GM23338 (cell line): ENCODE measurements at regions not wholly inside any gene's neighbourhood (a gene's known extent, or its start where the extent isn't known, plus 50 kb on each side); places are given as distances from the start of the nearest gene placed in this dataset.

Source experiments
- ATAC-seq: fragments of 200-7000 bp; cut with Tn5 transposase; 3 replicates; pipeline ENCODE4 v1.9.1; 2020
- DNase-seq: peaks from one replicate; pipeline ENCODE4 v3.0.0-alpha.2; 2015; ENCODE audit warnings: low spot score
- H2AFZ ChIP-seq: fragments of 200-600 bp; sonication (generic); 2 replicates; pipeline ENCODE4 v1.8.0; 2016; ENCODE audit warnings: antibody characterized with exemption, mild to moderate bottlenecking, moderate library complexity
- H3F3A ChIP-seq: fragments of 200-600 bp; sonication (generic); replicated peaks from 2 replicates; pipeline ENCODE4 v1.8.0; 2017; ENCODE audit warnings: antibody characterized with exemption, mixed run types, low read depth
- H3K27ac ChIP-seq: fragments of 200-600 bp; sonication (generic); 2 replicates; pipeline ENCODE4 v1.6.1; 2016; ENCODE audit warnings: low read depth
- H3K27me3 ChIP-seq: fragments of 200-600 bp; sonication (generic); 2 replicates; pipeline ENCODE4 v1.8.0; 2016; ENCODE audit warnings: mild to moderate bottlenecking, mixed run types, moderate library complexity; ENCODE audit not compliant: insufficient read depth
- H3K36me3 ChIP-seq: fragments of 200-600 bp; sonication (generic); 2 replicates; pipeline ENCODE4 v1.8.0; 2016; ENCODE audit warnings: mild to moderate bottlenecking; ENCODE audit not compliant: insufficient read depth
- H3K4me1 ChIP-seq: fragments of 200-600 bp; sonication (generic); 2 replicates; pipeline ENCODE4 v1.8.0; 2016; ENCODE audit warnings: mild to moderate bottlenecking, moderate library complexity; ENCODE audit not compliant: insufficient read depth
- H3K4me2 ChIP-seq: fragments of 200-600 bp; sonication (generic); 2 replicates; pipeline ENCODE4 v1.7.1; 2017; ENCODE audit warnings: mixed run types
- H3K4me3 ChIP-seq: fragments of 200-600 bp; sonication (generic); 2 replicates; pipeline ENCODE4 v1.6.1; 2016; ENCODE audit warnings: mixed run types
- H3K79me2 ChIP-seq: fragments of 200-600 bp; sonication (generic); replicated peaks from 2 replicates; pipeline ENCODE4 v1.8.0; 2017; ENCODE audit warnings: mild to moderate bottlenecking; ENCODE audit not compliant: insufficient read depth
- H3K9me2 ChIP-seq: fragments of 200-600 bp; sonication (generic); 2 replicates; pipeline ENCODE4 v1.8.0; 2017; ENCODE audit not compliant: insufficient read depth
- H4K20me1 ChIP-seq: fragments of 200-600 bp; sonication (generic); replicated peaks from 2 replicates; pipeline ENCODE4 v1.8.0; 2017; ENCODE audit warnings: mild to moderate bottlenecking; ENCODE audit not compliant: insufficient read depth
- H3K27ac Mint-ChIP-seq: 2 replicates; pipeline ENCODE4 v1.8.0; 2020; ENCODE audit warnings: inconsistent platforms, mild to moderate bottlenecking, moderate library complexity, mixed read lengths
- H3K27me3 Mint-ChIP-seq: 3 replicates; pipeline ENCODE4 v1.8.0; 2022; ENCODE audit warnings: low read depth, mild to moderate bottlenecking, moderate library complexity, mixed read lengths, inconsistent platforms; ENCODE audit not compliant: insufficient read depth, poor library complexity
- H3K36me3 Mint-ChIP-seq: 3 replicates; pipeline ENCODE4 v1.8.0; 2021; ENCODE audit warnings: low read depth, mild to moderate bottlenecking, inconsistent platforms, moderate library complexity, mixed read lengths
- H3K4me1 Mint-ChIP-seq: 3 replicates; pipeline ENCODE4 v1.8.0; 2020; ENCODE audit warnings: mild to moderate bottlenecking, inconsistent platforms, mixed read lengths
- H3K4me3 Mint-ChIP-seq: 3 replicates; pipeline ENCODE4 v1.8.0; 2021; ENCODE audit warnings: moderate library complexity, mild to moderate bottlenecking, inconsistent platforms, mixed read lengths
- H3K9me3 Mint-ChIP-seq: 3 replicates; pipeline ENCODE4 v1.8.0; 2020; ENCODE audit warnings: moderate library complexity, mild to moderate bottlenecking, inconsistent platforms, mixed read lengths
- CREB1 ChIP-seq: fragments of 250-450 bp; sonication (Bioruptor Pico); IDR thresholded peaks from 2 replicates; pipeline ENCODE4 v1.5.0; 2020; ENCODE audit warnings: low read depth, mild to moderate bottlenecking, moderate library complexity
- EZH2 ChIP-seq: fragments of 200-600 bp; sonication (generic); IDR thresholded peaks from one replicate; pipeline ENCODE4 v1.8.0; 2017; ENCODE audit warnings: antibody characterized with exemption, mild to moderate bottlenecking, low read depth; ENCODE audit not compliant: unreplicated experiment
- EZH2phosphoT487 ChIP-seq: fragments of 200-600 bp; sonication (generic); IDR thresholded peaks from one replicate; pipeline ENCODE4 v1.8.1; 2018; ENCODE audit warnings: antibody characterized with exemption; ENCODE audit not compliant: unreplicated experiment
- JUNB ChIP-seq: IDR thresholded peaks from one replicate; pipeline ENCODE4 v1.6.1; 2016; ENCODE audit warnings: antibody characterized with exemption; ENCODE audit not compliant: unreplicated experiment
- NANOG ChIP-seq: IDR thresholded peaks from 2 replicates; pipeline ENCODE4 v1.6.1; 2016; ENCODE audit warnings: antibody characterized with exemption, borderline replicate concordance
- POLR2AphosphoS5 ChIP-seq: IDR thresholded peaks from 2 replicates; pipeline ENCODE4 v1.6.1; 2016; ENCODE audit warnings: antibody characterized with exemption, low read depth
- STAT1 ChIP-seq: IDR thresholded peaks from one replicate; pipeline ENCODE4 v1.6.1; 2016; ENCODE audit warnings: antibody characterized with exemption; ENCODE audit not compliant: unreplicated experiment
- ZNF114 ChIP-seq: fragments of 250-450 bp; sonication (Bioruptor Pico); IDR thresholded peaks from 2 replicates; pipeline ENCODE4 v1.5.0; 2020; ENCODE audit warnings: mild to moderate bottlenecking, moderate library complexity
- ZNF331 ChIP-seq: fragments of 250-450 bp; sonication (Bioruptor Pico); IDR thresholded peaks from 2 replicates; pipeline ENCODE4 v1.5.0; 2020; ENCODE audit warnings: low read depth, mild to moderate bottlenecking, moderate library complexity
- TF ChIP-seq, protein P1 (sequence below), 2 experiments: fragments of 200-600 bp in 1 of 2; sonication (generic) in 1 of 2; conservative IDR thresholded peaks; 2 replicates each; pipeline versions ENCODE4 v1.5.1 to v1.6.1; 2016 to 2017; ENCODE audit warnings: antibody characterized with exemption in 2 of 2, low read depth in 2 of 2, mild to moderate bottlenecking in 2 of 2, moderate library complexity in 1 of 2
- TF ChIP-seq, protein P2 (sequence below): fragments of 250-450 bp; sonication (Bioruptor Pico); IDR thresholded peaks from 2 replicates; pipeline ENCODE4 v1.5.0; 2020; ENCODE audit warnings: mild to moderate bottlenecking, moderate library complexity
- TF ChIP-seq, protein P3 (sequence below): IDR thresholded peaks from 2 replicates; pipeline ENCODE4 v1.6.1; 2016; ENCODE audit warnings: antibody characterized with exemption
- TF ChIP-seq, protein P4 (sequence below): IDR thresholded peaks from one replicate; pipeline ENCODE4 v1.6.1; 2018; ENCODE audit warnings: antibody characterized with exemption; ENCODE audit not compliant: unreplicated experiment

DNA sequence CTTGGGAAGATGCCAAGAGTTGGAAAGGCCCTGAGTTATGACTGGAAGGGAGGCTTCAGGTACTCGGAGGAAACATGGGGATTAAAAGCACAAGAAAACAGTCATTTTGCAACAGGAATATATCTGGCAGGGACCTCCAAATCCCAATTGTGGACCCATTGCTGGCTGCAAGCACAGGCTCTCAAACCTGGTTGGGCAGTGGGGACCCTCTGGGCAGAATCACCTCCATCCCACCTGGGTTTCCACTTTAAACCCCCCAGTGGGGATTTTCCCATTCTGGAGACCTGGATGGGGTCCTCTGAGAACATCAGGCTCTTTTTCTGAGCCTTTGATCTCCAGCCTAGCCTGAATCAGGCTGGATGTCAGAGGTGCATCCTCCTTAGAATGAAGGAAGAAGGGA lies 177.8 kb downstream of the ASMT start:
- H3K27me3 Mint-ChIP-seq = peaks cover 4% of the 10 kb centered on the region
- DNase-seq = no peak
- no peaks in the 10 kb centered on the region for H3K36me3 ChIP-seq
- H3K79me2 ChIP-seq = no peaks in the 10 kb centered on the region
- no peak overlapping the region for H3K27ac ChIP-seq
- H4K20me1 ChIP-seq = no peaks in the 10 kb centered on the region
- H3K4me3 Mint-ChIP-seq = no peak overlapping the region
- H2AFZ ChIP-seq = no peak overlapping the region
- no peak for TF ChIP-seq STAT1
- TF ChIP-seq, protein P1, sequence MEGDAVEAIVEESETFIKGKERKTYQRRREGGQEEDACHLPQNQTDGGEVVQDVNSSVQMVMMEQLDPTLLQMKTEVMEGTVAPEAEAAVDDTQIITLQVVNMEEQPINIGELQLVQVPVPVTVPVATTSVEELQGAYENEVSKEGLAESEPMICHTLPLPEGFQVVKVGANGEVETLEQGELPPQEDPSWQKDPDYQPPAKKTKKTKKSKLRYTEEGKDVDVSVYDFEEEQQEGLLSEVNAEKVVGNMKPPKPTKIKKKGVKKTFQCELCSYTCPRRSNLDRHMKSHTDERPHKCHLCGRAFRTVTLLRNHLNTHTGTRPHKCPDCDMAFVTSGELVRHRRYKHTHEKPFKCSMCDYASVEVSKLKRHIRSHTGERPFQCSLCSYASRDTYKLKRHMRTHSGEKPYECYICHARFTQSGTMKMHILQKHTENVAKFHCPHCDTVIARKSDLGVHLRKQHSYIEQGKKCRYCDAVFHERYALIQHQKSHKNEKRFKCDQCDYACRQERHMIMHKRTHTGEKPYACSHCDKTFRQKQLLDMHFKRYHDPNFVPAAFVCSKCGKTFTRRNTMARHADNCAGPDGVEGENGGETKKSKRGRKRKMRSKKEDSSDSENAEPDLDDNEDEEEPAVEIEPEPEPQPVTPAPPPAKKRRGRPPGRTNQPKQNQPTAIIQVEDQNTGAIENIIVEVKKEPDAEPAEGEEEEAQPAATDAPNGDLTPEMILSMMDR (conservative IDR thresholded peaks at IDR 0.05; ENCODE audit: low read depth in 2 of 2) = no peak
- TF ChIP-seq, protein P2, sequence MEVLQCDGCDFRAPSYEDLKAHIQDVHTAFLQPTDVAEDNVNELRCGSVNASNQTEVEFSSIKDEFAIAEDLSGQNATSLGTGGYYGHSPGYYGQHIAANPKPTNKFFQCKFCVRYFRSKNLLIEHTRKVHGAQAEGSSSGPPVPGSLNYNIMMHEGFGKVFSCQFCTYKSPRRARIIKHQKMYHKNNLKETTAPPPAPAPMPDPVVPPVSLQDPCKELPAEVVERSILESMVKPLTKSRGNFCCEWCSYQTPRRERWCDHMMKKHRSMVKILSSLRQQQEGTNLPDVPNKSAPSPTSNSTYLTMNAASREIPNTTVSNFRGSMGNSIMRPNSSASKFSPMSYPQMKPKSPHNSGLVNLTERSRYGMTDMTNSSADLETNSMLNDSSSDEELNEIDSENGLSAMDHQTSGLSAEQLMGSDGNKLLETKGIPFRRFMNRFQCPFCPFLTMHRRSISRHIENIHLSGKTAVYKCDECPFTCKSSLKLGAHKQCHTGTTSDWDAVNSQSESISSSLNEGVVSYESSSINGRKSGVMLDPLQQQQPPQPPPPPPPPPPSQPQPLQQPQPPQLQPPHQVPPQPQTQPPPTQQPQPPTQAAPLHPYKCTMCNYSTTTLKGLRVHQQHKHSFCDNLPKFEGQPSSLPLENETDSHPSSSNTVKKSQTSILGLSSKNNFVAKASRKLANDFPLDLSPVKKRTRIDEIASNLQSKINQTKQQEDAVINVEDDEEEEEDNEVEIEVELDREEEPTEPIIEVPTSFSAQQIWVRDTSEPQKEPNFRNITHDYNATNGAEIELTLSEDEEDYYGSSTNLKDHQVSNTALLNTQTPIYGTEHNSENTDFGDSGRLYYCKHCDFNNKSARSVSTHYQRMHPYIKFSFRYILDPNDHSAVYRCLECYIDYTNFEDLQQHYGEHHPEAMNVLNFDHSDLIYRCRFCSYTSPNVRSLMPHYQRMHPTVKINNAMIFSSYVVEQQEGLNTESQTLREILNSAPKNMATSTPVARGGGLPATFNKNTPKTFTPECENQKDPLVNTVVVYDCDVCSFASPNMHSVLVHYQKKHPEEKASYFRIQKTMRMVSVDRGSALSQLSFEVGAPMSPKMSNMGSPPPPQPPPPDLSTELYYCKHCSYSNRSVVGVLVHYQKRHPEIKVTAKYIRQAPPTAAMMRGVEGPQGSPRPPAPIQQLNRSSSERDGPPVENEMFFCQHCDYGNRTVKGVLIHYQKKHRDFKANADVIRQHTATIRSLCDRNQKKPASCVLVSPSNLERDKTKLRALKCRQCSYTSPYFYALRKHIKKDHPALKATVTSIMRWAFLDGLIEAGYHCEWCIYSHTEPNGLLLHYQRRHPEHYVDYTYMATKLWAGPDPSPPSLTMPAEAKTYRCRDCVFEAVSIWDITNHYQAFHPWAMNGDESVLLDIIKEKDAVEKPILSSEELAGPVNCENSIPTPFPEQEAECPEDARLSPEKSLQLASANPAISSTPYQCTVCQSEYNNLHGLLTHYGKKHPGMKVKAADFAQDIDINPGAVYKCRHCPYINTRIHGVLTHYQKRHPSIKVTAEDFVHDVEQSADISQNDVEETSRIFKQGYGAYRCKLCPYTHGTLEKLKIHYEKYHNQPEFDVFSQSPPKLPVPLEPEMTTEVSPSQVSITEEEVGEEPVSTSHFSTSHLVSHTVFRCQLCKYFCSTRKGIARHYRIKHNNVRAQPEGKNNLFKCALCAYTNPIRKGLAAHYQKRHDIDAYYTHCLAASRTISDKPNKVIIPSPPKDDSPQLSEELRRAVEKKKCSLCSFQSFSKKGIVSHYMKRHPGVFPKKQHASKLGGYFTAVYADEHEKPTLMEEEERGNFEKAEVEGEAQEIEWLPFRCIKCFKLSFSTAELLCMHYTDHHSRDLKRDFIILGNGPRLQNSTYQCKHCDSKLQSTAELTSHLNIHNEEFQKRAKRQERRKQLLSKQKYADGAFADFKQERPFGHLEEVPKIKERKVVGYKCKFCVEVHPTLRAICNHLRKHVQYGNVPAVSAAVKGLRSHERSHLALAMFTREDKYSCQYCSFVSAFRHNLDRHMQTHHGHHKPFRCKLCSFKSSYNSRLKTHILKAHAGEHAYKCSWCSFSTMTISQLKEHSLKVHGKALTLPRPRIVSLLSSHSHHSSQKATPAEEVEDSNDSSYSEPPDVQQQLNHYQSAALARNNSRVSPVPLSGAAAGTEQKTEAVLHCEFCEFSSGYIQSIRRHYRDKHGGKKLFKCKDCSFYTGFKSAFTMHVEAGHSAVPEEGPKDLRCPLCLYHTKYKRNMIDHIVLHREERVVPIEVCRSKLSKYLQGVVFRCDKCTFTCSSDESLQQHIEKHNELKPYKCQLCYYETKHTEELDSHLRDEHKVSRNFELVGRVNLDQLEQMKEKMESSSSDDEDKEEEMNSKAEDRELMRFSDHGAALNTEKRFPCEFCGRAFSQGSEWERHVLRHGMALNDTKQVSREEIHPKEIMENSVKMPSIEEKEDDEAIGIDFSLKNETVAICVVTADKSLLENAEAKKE (CRISPR knock-in tag) = no peak
- no peak for TF ChIP-seq JUNB
- no peak for TF ChIP-seq ZNF331 (CRISPR knock-in tag)
- TF ChIP-seq, protein P3, sequence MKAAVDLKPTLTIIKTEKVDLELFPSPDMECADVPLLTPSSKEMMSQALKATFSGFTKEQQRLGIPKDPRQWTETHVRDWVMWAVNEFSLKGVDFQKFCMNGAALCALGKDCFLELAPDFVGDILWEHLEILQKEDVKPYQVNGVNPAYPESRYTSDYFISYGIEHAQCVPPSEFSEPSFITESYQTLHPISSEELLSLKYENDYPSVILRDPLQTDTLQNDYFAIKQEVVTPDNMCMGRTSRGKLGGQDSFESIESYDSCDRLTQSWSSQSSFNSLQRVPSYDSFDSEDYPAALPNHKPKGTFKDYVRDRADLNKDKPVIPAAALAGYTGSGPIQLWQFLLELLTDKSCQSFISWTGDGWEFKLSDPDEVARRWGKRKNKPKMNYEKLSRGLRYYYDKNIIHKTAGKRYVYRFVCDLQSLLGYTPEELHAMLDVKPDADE = no peak
- TF ChIP-seq EZH2phosphoT487 = no peak
- no peak for TF ChIP-seq POLR2AphosphoS5
- no peak for TF ChIP-seq NANOG
- no peak for TF ChIP-seq EZH2
- TF ChIP-seq, protein P4, sequence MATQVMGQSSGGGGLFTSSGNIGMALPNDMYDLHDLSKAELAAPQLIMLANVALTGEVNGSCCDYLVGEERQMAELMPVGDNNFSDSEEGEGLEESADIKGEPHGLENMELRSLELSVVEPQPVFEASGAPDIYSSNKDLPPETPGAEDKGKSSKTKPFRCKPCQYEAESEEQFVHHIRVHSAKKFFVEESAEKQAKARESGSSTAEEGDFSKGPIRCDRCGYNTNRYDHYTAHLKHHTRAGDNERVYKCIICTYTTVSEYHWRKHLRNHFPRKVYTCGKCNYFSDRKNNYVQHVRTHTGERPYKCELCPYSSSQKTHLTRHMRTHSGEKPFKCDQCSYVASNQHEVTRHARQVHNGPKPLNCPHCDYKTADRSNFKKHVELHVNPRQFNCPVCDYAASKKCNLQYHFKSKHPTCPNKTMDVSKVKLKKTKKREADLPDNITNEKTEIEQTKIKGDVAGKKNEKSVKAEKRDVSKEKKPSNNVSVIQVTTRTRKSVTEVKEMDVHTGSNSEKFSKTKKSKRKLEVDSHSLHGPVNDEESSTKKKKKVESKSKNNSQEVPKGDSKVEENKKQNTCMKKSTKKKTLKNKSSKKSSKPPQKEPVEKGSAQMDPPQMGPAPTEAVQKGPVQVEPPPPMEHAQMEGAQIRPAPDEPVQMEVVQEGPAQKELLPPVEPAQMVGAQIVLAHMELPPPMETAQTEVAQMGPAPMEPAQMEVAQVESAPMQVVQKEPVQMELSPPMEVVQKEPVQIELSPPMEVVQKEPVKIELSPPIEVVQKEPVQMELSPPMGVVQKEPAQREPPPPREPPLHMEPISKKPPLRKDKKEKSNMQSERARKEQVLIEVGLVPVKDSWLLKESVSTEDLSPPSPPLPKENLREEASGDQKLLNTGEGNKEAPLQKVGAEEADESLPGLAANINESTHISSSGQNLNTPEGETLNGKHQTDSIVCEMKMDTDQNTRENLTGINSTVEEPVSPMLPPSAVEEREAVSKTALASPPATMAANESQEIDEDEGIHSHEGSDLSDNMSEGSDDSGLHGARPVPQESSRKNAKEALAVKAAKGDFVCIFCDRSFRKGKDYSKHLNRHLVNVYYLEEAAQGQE = no peak
- TF ChIP-seq CREB1 = no peak
- TF ChIP-seq ZNF114 = no peak
- no peaks in the 10 kb centered on the region for H3K9me3 Mint-ChIP-seq
- H3K4me2 ChIP-seq = no peak overlapping the region
- H3K36me3 Mint-ChIP-seq = no peaks in the 10 kb centered on the region
- no peak overlapping the region for H3K27ac Mint-ChIP-seq
- H3K27me3 ChIP-seq = no peaks in the 10 kb centered on the region
- no peak overlapping the region for H3K4me3 ChIP-seq
- H3K4me1 ChIP-seq = no peaks in the 10 kb centered on the region
- H3F3A ChIP-seq = no peaks in the 10 kb centered on the region
- ATAC-seq = no peak
- H3K4me1 Mint-ChIP-seq = no peaks in the 10 kb centered on the region
- H3K9me2 ChIP-seq = peaks cover under 1% of the 10 kb centered on the region; the same call in 1 of the 2 replicates
